ENCODE measurements at regions not wholly inside any gene's neighbourhood (a gene's known extent, or its start where the extent isn't known, plus 50 kb on each side); places are given as distances from the start of the nearest gene placed in this dataset.

GRCh38 chr4:100285121-100285520 is 94.9 kb upstream of the DDIT4L start:
- no peak for DNase-seq (ENCODE audit: low read depth)

DNA sequence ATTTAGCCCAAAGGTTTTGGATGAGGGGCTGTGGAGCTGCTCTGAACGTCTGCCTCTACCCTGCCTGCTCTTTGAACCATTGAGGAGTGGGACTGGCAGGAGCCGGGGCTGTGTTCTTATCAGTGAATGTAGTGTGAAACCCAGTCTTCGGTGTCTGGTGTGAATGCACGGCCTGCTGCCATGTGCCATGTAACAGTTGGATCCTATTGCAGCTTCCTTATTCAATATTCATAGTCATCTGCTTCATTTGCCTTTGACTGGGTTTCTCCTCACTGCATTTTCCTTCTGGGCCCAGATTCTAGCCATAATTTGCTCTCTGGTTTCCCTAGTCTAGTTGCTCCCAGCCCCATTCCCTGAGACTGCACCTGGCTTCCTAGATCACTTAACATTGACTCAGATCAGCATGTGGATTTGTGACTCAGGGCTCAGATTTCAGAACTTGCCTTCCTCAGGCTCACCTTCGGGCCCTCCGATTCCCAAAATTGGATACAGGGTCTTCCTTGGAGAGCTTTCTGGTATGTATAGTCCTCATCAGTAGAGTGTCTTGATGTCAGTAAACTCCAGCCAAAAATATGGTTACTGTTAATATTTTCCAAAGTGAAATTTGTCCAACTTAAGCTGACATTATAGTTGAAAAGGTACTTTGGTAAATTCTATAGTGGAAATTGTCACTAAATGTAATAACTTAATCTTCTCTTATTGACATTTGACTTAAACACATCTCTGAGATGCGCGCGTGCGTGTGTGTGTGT is 94.0 kb upstream of the DDIT4L start:
- no peak for DNase-seq (ENCODE audit: low read depth)

DNA sequence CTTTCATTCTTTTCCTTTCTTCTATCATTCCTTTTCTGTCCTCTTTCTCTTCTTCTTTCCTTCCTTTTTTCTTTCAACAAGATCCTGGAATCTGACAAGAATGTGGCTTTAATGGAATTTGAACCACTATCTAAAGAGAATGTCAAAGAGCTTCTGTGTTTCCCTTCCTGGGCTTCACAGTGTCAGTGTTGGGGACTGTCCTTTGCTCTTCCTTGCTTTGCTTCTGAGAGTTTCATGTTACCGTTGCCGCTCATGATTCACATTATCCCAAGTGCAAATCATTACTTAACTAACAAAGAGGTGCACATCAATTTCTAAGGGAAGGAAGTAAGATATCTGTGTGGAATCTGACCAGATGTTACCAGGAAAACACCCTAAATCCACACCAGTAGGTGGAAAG is 90.5 kb upstream of the DDIT4L start:
- no peak for DNase-seq (ENCODE audit: low read depth)

- no peak for DNase-seq (ENCODE audit: low read depth)
Measured at GRCh38 chr4:100278567-100278966, 88.3 kb upstream of the DDIT4L start.

- no peak for DNase-seq (ENCODE audit: low read depth)
Measured at GRCh38 chr4:100269446-100269845, 79.2 kb upstream of the DDIT4L start.

GRCh38 chr4:100268789-100269188 is 78.5 kb upstream of the DDIT4L start:
- DNase-seq (ENCODE audit: low read depth): no peak

- DNase-seq (ENCODE audit: low read depth): peak; percentile 2
Measured at GRCh38 chr4:100261346-100261745, 71.1 kb upstream of the DDIT4L start.

DNA sequence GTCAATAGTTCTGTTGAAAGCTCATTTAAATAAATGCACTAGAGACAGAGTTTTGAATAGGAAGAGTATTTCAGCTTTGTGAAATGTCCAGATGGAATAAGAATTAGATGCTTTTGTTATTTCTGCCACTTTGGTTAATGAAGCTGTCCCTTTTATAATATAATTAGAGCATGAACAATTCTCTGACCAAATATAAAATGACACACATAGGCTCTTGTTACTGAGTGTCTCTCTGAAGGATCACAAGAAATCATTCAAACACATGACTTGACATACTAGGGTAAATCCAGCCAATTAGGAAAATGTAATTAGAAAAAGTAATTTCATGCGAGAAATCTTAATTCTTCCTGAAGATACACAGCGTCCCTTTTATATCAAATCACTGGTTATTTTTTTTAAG is 68.4 kb upstream of the DDIT4L start:
- DNase-seq (ENCODE audit: low read depth): no peak

GRCh38 chr4:100257567-100257966 is 67.3 kb upstream of the DDIT4L start:
- DNase-seq (ENCODE audit: low read depth): no peak

GRCh38 chr4:100254237-100254636 is 64.0 kb upstream of the DDIT4L start:
- DNase-seq (ENCODE audit: low read depth): no peak

- DNase-seq (ENCODE audit: low read depth): no peak
Measured at GRCh38 chr4:100248476-100248875, 58.2 kb upstream of the DDIT4L start.

DNA sequence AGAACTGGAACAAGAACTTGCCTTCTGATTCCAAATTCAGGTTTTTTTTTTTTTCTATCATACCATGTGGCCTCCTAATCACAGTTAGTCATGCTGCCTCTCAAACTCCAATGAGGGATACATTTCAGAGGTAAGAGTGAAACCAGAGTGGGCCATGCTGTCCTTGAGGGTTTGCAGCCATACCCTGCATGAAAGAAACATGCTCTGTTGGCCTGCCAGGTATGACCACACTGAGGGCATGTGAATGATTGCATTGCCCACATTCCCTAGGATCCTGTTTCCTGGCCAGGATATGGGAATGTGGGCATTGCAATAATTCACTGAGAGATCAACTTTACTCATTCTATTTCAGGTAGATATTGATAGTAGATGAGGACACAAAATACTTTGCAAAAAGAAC is 56.4 kb upstream of the DDIT4L start:
- DNase-seq (ENCODE audit: low read depth): no peak

GRCh38 chr4:100244347-100244746 is 54.1 kb upstream of the DDIT4L start:
- no peak for DNase-seq (ENCODE audit: low read depth)

Data from fibroblast of gingiva (primary cell).